ENCODE measurements at regions not wholly inside any gene's neighbourhood (a gene's known extent, or its start where the extent isn't known, plus 50 kb on each side); places are given as distances from the start of the nearest gene placed in this dataset.
"Not testable (repeated sequence)": the region's sequence is repeated elsewhere in the genome, so short reads cannot be mapped to it uniquely, and the experiment has no call there.

DNA sequence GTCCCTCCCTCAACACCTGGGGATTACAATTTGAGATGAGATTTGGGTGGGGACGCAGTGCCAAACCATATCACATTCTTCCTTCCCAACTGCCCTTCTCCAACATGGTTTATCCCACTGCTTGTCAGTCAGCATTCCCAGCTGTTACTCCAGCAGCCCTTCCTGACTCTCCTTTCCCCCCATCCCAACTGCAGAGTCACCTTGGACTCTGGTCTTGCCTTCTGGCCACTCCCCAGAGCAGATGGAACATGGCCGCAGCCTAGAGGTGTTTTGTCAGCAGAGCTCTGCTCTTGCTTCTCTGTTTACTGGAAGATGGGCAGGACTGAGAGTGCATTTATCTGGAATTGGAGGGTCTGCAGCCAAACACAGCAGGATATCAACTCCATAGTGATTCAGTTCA lies 51.2 kb upstream of the MEX3C start:
- Mint-ChIP-seq H3K9me3 (no peaks in the 10 kb centered on the region), H3K36me3 (ENCODE audit: low read depth) (no peaks in the 10 kb centered on the region), H3K4me1 (no peaks in the 10 kb centered on the region), H3K4me3 (no peak overlapping the region), H3K27ac (no peak overlapping the region), H3K27me3 (peaks cover 6% of the 10 kb centered on the region)
- no peak for ATAC-seq (replicated peaks)

DNA sequence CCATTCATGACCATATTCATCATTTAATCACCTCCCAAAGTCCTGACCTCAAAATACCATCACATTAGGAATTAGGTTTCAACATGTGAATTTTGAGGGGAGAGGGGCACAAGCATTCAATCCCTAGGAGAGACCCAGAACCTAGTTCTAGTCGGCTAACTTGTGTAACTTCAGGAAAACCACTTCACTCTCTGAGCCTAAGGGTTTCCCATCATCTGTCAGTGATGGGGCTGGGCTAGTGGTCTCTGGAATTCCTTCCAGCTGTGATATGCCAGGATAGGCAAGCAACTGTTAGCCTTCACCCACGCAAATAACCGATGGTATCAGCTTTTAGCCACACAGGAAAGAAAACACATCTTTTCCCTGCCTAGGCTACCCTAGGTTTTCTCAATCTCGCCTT lies 52.5 kb upstream of the MEX3C start:
- Mint-ChIP-seq H3K4me3 (no peak overlapping the region), H3K27ac (no peak overlapping the region), H3K4me1 (no peaks in the 10 kb centered on the region), H3K27me3 (peaks cover 6% of the 10 kb centered on the region), H3K9me3 (no peaks in the 10 kb centered on the region), H3K36me3 (ENCODE audit: low read depth) (no peaks in the 10 kb centered on the region)
- no peak for ATAC-seq (replicated peaks)

DNA sequence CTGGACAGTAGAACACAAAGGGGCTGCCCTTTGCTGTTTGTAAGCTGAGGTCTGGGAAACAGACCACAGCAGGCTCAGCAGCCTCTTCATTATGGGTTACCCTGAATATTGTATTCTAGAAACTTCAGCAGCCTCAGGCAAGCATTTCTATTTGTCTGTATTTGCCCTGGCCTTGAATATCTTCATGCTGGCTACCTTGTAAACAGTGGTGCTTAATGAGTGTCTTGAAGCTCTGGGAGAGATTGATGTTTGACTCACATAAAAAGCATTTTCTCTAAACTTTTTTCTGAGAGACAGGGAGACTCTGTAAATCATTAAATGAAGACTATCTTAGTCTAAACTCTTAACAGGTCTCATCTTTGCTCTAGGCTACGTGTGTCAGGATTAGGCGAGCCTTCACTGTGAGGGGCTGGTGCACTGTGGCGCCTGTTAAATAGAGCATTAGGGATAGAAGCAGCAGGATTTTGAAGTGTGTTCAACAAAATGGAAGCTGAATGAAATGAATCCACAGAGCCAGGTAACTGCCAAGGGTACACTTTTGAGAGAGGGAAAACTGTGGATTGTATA lies 53.1 kb upstream of the MEX3C start:
- Mint-ChIP-seq H3K36me3 (ENCODE audit: low read depth) (no peaks in the 10 kb centered on the region), H3K4me3 (no peak overlapping the region), H3K9me3 (no peaks in the 10 kb centered on the region), H3K27ac (no peak overlapping the region), H3K27me3 (peaks cover 5% of the 10 kb centered on the region), H3K4me1 (no peaks in the 10 kb centered on the region)
- no peak for ATAC-seq (replicated peaks)

DNA sequence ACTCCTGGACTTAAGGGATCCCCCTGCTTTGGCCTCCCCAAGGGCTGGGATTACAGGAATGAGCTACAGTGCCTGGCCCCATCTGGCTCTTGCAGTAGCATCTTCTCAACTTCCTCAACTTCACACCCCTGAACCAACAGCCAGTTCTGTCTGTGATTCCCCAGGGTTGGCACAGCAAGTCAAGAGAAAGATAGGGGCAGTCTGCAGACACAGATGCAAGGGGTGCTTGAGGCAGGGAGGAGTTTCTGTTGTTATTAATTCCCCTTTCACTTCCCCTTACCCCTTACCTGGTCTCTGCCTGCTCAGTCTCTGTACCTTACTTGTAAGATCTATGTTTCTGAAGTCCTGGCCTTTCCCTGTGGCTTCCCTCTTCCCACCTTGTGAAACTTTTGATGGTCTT lies 54.1 kb upstream of the MEX3C start:
- Mint-ChIP-seq H3K27me3 (peaks cover 8% of the 10 kb centered on the region), H3K9me3 (no peaks in the 10 kb centered on the region), H3K27ac (peak overlapping the region; percentile 3), H3K4me1 (no peaks in the 10 kb centered on the region), H3K4me3 (no peak overlapping the region), H3K36me3 (ENCODE audit: low read depth) (no peaks in the 10 kb centered on the region)
- no peak for ATAC-seq (replicated peaks)

DNA sequence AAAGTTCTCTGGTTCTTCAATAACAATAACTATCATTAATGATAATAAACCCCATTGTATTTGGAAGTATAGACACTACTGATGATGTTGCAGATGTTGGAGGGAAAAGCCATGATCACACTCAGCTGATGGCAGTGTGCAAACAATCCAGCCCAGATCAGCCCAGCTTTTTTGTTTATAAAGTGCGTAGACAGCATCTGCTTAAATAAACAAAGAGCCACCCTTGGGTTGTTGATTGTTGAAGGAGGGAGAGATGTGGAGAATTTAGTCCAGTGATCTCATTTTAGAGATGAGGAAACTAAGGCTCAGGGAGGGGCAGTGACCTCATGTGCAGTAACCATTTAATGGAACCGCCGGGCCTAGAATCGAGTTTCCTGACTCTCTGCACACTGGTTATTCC lies 56.0 kb upstream of the MEX3C start:
- Mint-ChIP-seq H3K27me3 (peaks cover 9% of the 10 kb centered on the region), H3K4me3 (no peak overlapping the region), H3K36me3 (ENCODE audit: low read depth) (no peaks in the 10 kb centered on the region), H3K9me3 (no peaks in the 10 kb centered on the region), H3K4me1 (no peaks in the 10 kb centered on the region), H3K27ac (no peak overlapping the region)
- ATAC-seq (replicated peaks): no peak

DNA sequence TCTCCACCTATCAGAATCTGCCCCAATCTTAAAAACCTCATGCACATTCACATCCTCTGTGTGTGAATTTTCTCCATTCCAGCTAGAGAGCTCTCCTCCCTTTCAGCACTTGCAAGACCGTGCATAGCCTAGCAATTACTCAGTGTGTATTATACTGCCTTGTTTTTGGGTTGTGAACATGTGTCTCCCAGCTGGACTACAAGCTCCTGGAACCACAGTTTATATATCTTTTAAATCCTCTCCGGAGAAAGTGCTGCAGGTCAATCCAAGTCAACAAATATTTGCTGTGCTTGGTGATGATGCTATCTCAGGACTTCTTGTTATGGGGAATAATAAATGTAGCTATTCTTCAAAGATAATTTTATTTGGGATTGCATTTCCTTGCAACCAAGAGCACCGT lies 58.2 kb upstream of the MEX3C start:
- Mint-ChIP-seq H3K9me3 (no peaks in the 10 kb centered on the region), H3K27ac (no peak overlapping the region), H3K4me3 (no peak overlapping the region), H3K36me3 (ENCODE audit: low read depth) (no peaks in the 10 kb centered on the region), H3K27me3 (peaks cover 20% of the 10 kb centered on the region), H3K4me1 (no peaks in the 10 kb centered on the region)
- no peak for ATAC-seq (replicated peaks)

DNA sequence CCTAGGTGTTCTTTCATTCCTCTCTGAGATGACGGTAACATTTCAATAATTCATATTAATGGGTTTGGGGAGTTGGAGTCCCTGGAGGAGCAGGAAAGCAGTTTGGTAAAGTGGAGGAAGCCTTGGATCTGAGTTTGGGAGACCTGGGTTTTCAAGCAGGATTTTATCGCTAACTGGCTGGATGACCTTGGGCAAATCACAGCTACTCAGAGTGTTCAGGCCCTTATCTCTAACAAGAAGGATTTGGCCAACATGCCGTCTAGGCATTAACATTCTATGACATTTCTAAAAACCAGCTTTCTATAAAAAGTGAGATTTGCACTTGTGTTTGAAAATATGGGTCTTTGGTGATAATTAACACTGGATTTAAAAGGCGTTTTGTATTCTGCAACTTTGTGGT lies 59.7 kb upstream of the MEX3C start:
- Mint-ChIP-seq H3K4me3 (no peak overlapping the region), H3K27me3 (peaks cover 27% of the 10 kb centered on the region), H3K4me1 (no peaks in the 10 kb centered on the region), H3K9me3 (no peaks in the 10 kb centered on the region), H3K27ac (no peak overlapping the region), H3K36me3 (ENCODE audit: low read depth) (no peaks in the 10 kb centered on the region)
- no peak for ATAC-seq (replicated peaks)

DNA sequence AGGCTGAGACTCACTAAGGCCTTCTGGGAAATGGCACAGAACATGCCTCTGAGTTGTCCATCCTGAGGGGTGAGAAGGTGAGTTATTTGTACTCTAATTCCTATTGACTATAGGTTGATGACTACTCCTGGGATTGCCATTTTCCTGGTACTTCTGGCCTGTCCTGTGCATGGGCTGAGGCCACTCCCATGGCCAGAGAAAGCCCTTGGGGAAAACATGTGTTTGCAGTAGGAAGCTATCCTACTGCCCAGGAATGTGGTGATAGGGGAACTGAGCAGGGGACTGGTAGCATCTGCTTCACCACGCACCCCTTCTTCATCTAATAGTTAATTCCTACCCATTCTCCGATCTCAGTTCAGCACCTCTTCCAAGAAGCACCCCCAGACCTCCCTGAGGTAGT lies 62.6 kb upstream of the MEX3C start:
- ATAC-seq (replicated peaks): no peak
- Mint-ChIP-seq H3K27ac (no peak overlapping the region), H3K9me3 (no peaks in the 10 kb centered on the region), H3K27me3 (peaks cover 34% of the 10 kb centered on the region), H3K4me3 (no peak overlapping the region), H3K4me1 (no peaks in the 10 kb centered on the region), H3K36me3 (ENCODE audit: low read depth) (no peaks in the 10 kb centered on the region)

DNA sequence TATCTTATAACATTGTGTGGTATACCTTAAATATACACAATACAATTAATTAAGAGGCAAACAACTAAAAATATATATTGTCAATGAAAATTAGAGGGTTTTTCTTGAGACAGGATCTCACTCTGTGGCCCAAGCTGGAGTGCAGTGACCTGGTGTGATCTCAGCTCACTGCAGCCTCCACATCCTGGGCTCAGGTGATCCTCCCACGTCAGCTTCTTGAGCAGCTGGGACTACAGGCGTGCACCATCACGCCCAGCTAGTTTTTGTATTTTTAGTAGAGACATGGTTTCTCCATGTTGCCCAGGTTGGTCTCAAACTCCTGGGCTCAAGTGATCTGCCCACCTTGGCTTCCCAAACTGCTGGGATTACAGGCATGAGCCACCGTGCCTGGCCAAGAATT lies 68.6 kb upstream of the MEX3C start:
- H3K27ac Mint-ChIP-seq; H3K4me1 Mint-ChIP-seq; ATAC-seq (replicated peaks); H3K9me3 Mint-ChIP-seq; H3K36me3 Mint-ChIP-seq (ENCODE audit: low read depth); H3K4me3 Mint-ChIP-seq: not testable (repeated sequence)
- H3K27me3 Mint-ChIP-seq: peaks cover 19% of the 10 kb centered on the region

DNA sequence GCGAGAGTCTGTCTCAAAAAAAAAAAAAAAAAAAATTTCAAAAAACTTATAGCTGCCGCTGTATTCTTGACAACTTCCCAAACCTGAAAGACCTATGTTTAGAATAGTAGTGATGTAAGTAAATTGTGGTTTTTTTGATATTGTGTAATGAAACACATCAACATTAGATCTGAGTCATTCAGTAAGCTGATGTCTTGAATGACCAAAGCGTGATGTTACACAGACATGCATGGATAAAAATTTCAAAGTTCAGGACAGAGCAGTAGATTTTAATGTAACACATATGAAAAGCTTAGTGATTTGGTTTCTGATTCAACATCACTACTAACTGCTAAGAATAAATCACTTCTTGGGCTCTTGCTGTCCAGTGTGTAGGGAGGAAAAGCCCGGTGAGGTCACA lies 69.3 kb upstream of the MEX3C start:
- Mint-ChIP-seq H3K27me3 (peaks cover 13% of the 10 kb centered on the region), H3K4me1 (no peaks in the 10 kb centered on the region)

DNA sequence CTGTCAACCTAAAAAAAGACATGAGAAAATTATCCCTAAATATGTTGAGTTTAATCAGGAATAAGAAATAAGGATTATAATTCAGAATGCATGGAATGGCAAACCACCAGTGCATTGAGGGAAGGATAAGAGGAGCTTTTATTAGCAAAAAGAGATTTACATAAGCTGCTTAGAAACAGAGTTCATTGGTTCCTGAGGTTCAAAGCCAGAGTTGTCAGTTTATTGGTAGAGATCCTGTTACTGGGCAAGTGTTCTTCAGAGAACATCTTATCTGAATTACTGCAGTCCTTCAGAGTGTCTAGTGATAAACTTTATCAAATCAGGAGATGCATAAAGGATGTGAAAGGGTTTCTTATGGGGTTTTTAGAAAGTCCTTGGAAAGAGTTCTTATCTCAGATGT lies 76.0 kb upstream of the MEX3C start:
- Mint-ChIP-seq H3K4me3 (no peak overlapping the region), H3K36me3 (ENCODE audit: low read depth) (no peaks in the 10 kb centered on the region), H3K27me3 (peaks cover 10% of the 10 kb centered on the region), H3K9me3 (no peaks in the 10 kb centered on the region), H3K27ac (no peak overlapping the region), H3K4me1 (no peaks in the 10 kb centered on the region)
- no peak for ATAC-seq (replicated peaks)

More for the DNA sequence above, 69.3 kb upstream of the MEX3C start:
- Mint-ChIP-seq H3K9me3 (no peaks in the 10 kb centered on the region), H3K36me3 (ENCODE audit: low read depth) (no peaks in the 10 kb centered on the region), H3K4me3 (no peak overlapping the region), H3K27ac (no peak overlapping the region)
- no peak for ATAC-seq (replicated peaks)

DNA sequence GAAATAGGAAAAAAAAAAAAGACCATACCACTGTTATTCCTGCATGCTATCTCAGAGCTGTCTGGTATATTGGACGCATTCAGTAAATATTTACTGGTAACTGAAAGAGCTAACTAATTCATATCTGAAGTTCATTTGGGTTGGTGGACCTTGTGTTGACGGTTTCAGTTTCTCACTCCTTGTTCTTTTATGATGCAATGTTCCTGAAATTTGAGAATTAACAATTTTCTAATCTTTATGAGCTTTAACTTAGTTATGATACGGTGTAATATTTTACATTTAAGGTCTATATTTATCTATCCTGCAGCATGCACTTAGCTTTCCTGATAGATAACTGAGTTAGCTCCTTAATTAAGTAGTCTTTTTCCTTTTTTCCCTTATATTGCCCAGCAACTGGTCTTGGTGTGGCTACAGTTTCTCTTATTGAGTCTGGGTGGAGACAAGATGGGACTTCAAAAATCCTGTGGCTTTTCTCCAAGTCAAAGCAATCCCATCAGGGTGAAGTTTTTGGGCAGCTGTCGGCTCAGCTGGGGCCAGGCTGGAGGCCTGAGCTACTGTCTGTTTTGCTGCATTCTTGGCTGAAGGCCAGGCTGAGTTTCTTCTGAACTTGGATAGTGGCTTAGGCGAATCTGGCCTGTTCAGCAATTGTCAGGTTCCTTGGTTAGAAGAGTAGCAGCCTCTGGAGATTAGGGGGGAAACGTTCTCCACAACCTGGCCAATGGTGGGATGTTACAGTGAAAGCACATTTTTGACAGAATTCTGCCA lies 78.4 kb upstream of the MEX3C start:
- no peaks in the 10 kb centered on the region for H3K4me1 Mint-ChIP-seq
- no peak overlapping the region for H3K4me3 Mint-ChIP-seq
- no peaks in the 10 kb centered on the region for H3K36me3 Mint-ChIP-seq (ENCODE audit: low read depth)
- no peaks in the 10 kb centered on the region for H3K9me3 Mint-ChIP-seq
- no peak overlapping the region for H3K27ac Mint-ChIP-seq
- peaks cover 10% of the 10 kb centered on the region for H3K27me3 Mint-ChIP-seq
- no peak for ATAC-seq (replicated peaks)

DNA sequence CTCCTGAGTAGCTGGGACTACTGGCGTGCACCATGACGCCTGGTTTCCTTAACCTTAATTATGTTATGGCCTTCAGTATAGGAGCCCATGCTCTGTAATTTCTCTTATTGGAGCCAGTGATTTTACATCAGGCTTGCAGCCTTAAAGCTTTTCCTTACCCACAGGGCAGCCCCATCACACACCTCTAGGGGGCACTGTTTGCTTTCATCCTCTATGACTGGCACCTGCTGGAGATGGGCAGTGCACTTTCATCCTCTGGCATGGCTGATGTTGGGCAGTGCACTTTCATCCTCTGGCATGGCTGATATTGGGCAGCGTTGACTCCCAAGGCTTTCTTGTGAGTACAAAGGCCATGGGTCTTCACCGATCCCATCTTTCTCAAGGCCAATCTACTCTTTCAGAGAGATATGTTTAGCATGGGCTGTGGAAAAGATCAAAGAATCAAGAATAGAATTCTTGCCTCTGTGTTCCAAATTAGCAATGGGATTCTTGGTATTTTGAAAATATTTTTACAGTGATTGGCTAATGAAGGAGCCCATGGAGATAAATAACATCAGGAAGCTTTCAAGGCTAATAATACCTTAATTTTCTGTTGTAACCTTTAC lies 80.7 kb upstream of the MEX3C start:
- peak; percentile 49 for ATAC-seq (replicated peaks)
- no peaks in the 10 kb centered on the region for H3K36me3 Mint-ChIP-seq (ENCODE audit: low read depth)
- H3K27me3 Mint-ChIP-seq: peaks cover 7% of the 10 kb centered on the region
- H3K27ac Mint-ChIP-seq: no peak overlapping the region
- no peaks in the 10 kb centered on the region for H3K9me3 Mint-ChIP-seq
- H3K4me1 Mint-ChIP-seq: no peaks in the 10 kb centered on the region
- H3K4me3 Mint-ChIP-seq: no peak overlapping the region

DNA sequence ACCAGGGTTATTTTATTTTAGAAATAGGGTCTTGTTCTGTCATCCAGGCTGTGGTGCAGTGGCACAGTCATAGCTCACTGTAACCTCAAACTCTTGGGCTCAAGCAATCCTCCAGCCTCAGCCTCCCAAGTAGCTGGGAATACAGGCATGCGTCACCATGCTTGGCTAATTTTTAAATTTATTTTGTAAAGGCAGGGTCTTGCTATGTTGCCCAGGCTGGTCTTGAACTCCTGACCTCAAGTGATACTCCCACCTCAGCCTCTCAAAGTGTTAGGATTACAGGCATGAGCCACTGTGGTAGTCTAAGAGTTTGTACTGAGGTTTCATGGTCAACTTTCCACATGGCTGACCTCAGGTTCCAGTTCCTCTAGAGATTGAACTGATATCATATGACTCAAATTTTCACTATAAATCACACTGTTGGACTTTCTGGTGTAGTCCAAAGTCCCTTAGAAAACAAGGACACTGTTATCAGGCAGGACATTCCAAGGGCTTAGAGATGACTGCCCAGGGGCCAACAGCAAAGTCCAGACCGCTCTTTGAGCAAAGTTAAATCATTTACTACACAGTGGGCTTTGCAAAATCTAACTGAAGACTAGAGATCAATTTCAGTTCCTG lies 82.0 kb upstream of the MEX3C start:
- Mint-ChIP-seq H3K27ac (no peak overlapping the region), H3K4me3 (no peak overlapping the region)

More for the DNA sequence above, 82.0 kb upstream of the MEX3C start:
- Mint-ChIP-seq H3K9me3 (no peaks in the 10 kb centered on the region), H3K4me1 (no peaks in the 10 kb centered on the region), H3K27me3 (no peaks in the 10 kb centered on the region), H3K36me3 (ENCODE audit: low read depth) (no peaks in the 10 kb centered on the region)
- ATAC-seq (replicated peaks): no peak

All from activated T-helper 17 cell treated with anti-CD3 and anti-CD28 coated beads, Interleukin-2, amount 50 U/mL, for 72 hours (primary cell).